ENCODE measurements at regions not wholly inside any gene's neighbourhood (a gene's known extent, or its start where the extent isn't known, plus 50 kb on each side); places are given as distances from the start of the nearest gene placed in this dataset.

GRCh38 chr10:47233631-47234030 lies 66.4 kb upstream of the GDF10 start:
- no peak for TF ChIP-seq CTCF (IDR thresholded peaks at IDR 0.05; ENCODE audit: low read length)
- no peak for TF ChIP-seq EZH2 (optimal IDR thresholded peaks at IDR 0.05; ENCODE audit: low read depth, low read length)
